ENCODE measurements at regions not wholly inside any gene's neighbourhood (a gene's known extent, or its start where the extent isn't known, plus 50 kb on each side); places are given as distances from the start of the nearest gene placed in this dataset.

- Histone ChIP-seq H3K27ac (ENCODE audit: insufficient read depth in 1 of 2, low read depth in 1 of 2, low read length in 2 of 2, poor library complexity in 1 of 2, severe bottlenecking in 2 of 2) (no peak overlapping the region), H3K36me3 (ENCODE audit: control insufficient read depth in 4 of 4, insufficient read depth in 4 of 4, low read length in 3 of 4) (no peaks in the 10 kb centered on the region), H3K9me3 (ENCODE audit: control extremely low read depth in 1 of 5, control insufficient read depth in 4 of 5, insufficient read depth in 2 of 5, low read depth in 1 of 5, low read length in 4 of 5) (no peaks in the 10 kb centered on the region), H3K4me1 (ENCODE audit: control extremely low read depth in 1 of 4, control insufficient read depth in 4 of 4, insufficient read depth in 4 of 4, low read length in 3 of 4) (no peaks in the 10 kb centered on the region), H3K27me3 (replicated peaks in 2 of 5; ENCODE audit: control insufficient read depth in 4 of 5, insufficient read depth in 5 of 5, low read length in 4 of 5) (no peaks in the 10 kb centered on the region), H3K4me3 (ENCODE audit: control insufficient read depth in 1 of 7, extremely low read depth in 1 of 7, insufficient read depth in 4 of 7, low read depth in 2 of 7, low read length in 6 of 7) (no peak overlapping the region)
- ChIA-PET POLR2A (interaction anchor here (0.7 kb wide), 1 partner anchor 65 kb away, joined by 3 read pairs; no protein-coding TSS in a partner anchor), CTCF (interaction anchor here (0.9 to 7.9 kb wide), 3 partner anchors 48 to 63 kb away, joined by 3 to 137 read pairs (median 3); no protein-coding TSS in a partner anchor)
- no peak for DNase-seq
Observed at GRCh38 chr11:87417951-87418350, 380.2 kb downstream of the TMEM135 start.

GRCh38 chr11:87405843-87406242, 368.1 kb downstream of the TMEM135 start:
- Histone ChIP-seq H3K4me1 (ENCODE audit: control extremely low read depth in 1 of 4, control insufficient read depth in 4 of 4, insufficient read depth in 4 of 4, low read length in 3 of 4) (peaks cover 0 to 8% (median 0%) of the 10 kb centered on the region in 4 experiments), H3K27ac (ENCODE audit: insufficient read depth in 1 of 2, low read depth in 1 of 2, low read length in 2 of 2, poor library complexity in 1 of 2, severe bottlenecking in 2 of 2) (no peak overlapping the region), H3K36me3 (ENCODE audit: control insufficient read depth in 4 of 4, insufficient read depth in 4 of 4, low read length in 3 of 4) (no peaks in the 10 kb centered on the region), H3K9me3 (ENCODE audit: control extremely low read depth in 1 of 5, control insufficient read depth in 4 of 5, insufficient read depth in 2 of 5, low read depth in 1 of 5, low read length in 4 of 5) (peaks cover 0 to 3% (median 0%) of the 10 kb centered on the region in 5 experiments), H3K27me3 (replicated peaks in 2 of 5; ENCODE audit: control insufficient read depth in 4 of 5, insufficient read depth in 5 of 5, low read length in 4 of 5) (no peaks in the 10 kb centered on the region), H3K4me3 (ENCODE audit: control insufficient read depth in 1 of 7, extremely low read depth in 1 of 7, insufficient read depth in 4 of 7, low read depth in 2 of 7, low read length in 6 of 7) (no peak overlapping the region)
- POLR2A ChIA-PET = no interaction called here
- CTCF ChIA-PET = no interaction called here
- DNase-seq = no peak
- WGBS (ENCODE audit: insufficient coverage) = 100% methylated on average over 2 of the region's 3 CpGs

DNA sequence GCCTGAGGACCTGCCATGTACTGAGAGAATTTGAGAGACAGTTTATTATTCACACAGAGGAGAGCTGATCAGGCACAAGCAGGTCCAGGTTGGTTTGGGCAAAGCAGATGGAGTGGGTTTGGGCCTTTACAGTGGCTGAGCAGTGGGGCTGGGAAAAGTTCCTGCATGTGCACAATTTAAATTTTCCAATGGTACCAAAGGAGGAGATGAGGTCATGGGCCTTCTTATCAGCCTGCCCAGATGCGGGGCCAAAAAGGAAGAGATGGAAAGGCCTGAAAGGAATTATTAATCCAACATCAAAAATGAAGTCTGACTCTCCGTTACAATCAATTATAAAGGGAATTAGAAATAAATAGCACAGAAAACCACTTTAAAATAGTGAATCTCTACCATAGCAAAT, 367.6 kb downstream of the TMEM135 start:
- DNase-seq = no peak
- no peak overlapping the region for H3K27ac ChIP-seq (ENCODE audit: insufficient read depth in 1 of 2, low read depth in 1 of 2, low read length in 2 of 2, poor library complexity in 1 of 2, severe bottlenecking in 2 of 2)
- peaks cover 0 to 3% (median 0%) of the 10 kb centered on the region in 5 experiments for H3K9me3 ChIP-seq (ENCODE audit: control extremely low read depth in 1 of 5, control insufficient read depth in 4 of 5, insufficient read depth in 2 of 5, low read depth in 1 of 5, low read length in 4 of 5)
- no peak overlapping the region for H3K4me3 ChIP-seq (ENCODE audit: control insufficient read depth in 1 of 7, extremely low read depth in 1 of 7, insufficient read depth in 4 of 7, low read depth in 2 of 7, low read length in 6 of 7)
- POLR2A ChIA-PET = no interaction called here
- H3K36me3 ChIP-seq (ENCODE audit: control insufficient read depth in 4 of 4, insufficient read depth in 4 of 4, low read length in 3 of 4) = no peaks in the 10 kb centered on the region
- H3K4me1 ChIP-seq (ENCODE audit: control extremely low read depth in 1 of 4, control insufficient read depth in 4 of 4, insufficient read depth in 4 of 4, low read length in 3 of 4) = peaks cover 0 to 8% (median 0%) of the 10 kb centered on the region in 4 experiments
- CTCF ChIA-PET = interaction anchor here (4.6 kb wide), 1 partner anchor 15 kb away, joined by 19 read pairs; no protein-coding TSS in a partner anchor
- no CpG with 5 or more reads among the region's 2 CpGs for WGBS (ENCODE audit: insufficient coverage)
- no peaks in the 10 kb centered on the region for H3K27me3 ChIP-seq (replicated peaks in 2 of 5; ENCODE audit: control insufficient read depth in 4 of 5, insufficient read depth in 5 of 5, low read length in 4 of 5)

DNA sequence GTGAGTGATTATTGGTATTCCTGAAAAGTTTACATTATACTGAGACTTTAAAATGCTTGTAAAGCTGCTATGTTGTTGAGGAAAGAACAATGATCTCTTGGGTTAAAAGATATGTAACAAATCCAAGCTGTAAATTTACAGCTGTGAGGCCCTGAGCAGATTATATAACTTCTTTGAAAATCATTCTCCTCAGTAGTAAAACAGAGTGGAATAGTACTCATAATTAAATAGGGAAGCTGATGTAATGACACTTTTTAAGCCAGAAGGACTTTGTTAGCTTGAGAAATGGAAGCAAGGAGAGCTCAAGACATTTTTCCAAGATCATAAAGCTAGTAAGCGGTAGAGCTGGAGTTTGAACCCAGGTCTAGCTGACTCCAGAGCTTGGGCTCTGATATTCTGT, 363.9 kb downstream of the TMEM135 start:
- Histone ChIP-seq H3K27ac (ENCODE audit: insufficient read depth in 1 of 2, low read depth in 1 of 2, low read length in 2 of 2, poor library complexity in 1 of 2, severe bottlenecking in 2 of 2) (no peak overlapping the region), H3K27me3 (replicated peaks in 2 of 5; ENCODE audit: control insufficient read depth in 4 of 5, insufficient read depth in 5 of 5, low read length in 4 of 5) (no peaks in the 10 kb centered on the region), H3K36me3 (ENCODE audit: control insufficient read depth in 4 of 4, insufficient read depth in 4 of 4, low read length in 3 of 4) (no peaks in the 10 kb centered on the region), H3K4me1 (ENCODE audit: control extremely low read depth in 1 of 4, control insufficient read depth in 4 of 4, insufficient read depth in 4 of 4, low read length in 3 of 4) (peaks cover 0 to 11% (median 3%) of the 10 kb centered on the region in 4 experiments), H3K9me3 (ENCODE audit: control extremely low read depth in 1 of 5, control insufficient read depth in 4 of 5, insufficient read depth in 2 of 5, low read depth in 1 of 5, low read length in 4 of 5) (peaks cover 0 to 3% (median 0%) of the 10 kb centered on the region in 5 experiments), H3K4me3 (ENCODE audit: control insufficient read depth in 1 of 7, extremely low read depth in 1 of 7, insufficient read depth in 4 of 7, low read depth in 2 of 7, low read length in 6 of 7) (no peak overlapping the region)
- 100% methylated on average over 1 of the region's 1 CpG for WGBS (ENCODE audit: insufficient coverage)
- CTCF ChIA-PET = interaction anchor here (1.1 to 4.6 kb wide), 4 partner anchors 12 to 49 kb away, joined by 4 to 19 read pairs (median 6); no protein-coding TSS in a partner anchor
- POLR2A ChIA-PET = no interaction called here
- no peak for DNase-seq

DNA sequence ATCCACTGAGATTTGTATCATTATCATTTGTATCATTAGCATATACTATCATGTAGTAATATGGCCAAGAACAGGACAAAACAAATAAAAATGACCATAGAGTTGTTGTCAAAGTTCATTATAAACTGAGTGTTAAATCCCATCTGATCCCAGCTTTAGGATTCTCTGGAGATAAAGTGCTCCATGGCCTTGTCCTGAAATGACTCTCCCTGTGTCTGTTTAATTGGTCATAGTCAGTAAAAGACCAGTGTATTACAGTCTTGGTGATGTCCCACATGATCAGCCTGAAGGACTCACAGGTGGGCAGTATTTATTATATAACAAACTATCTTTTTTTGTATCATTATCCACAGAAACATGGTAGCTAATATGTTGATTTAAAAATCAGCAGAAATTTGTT, 361.6 kb downstream of the TMEM135 start:
- H3K4me3 ChIP-seq (ENCODE audit: control insufficient read depth in 1 of 7, extremely low read depth in 1 of 7, insufficient read depth in 4 of 7, low read depth in 2 of 7, low read length in 6 of 7) = no peak overlapping the region
- peaks cover 0 to 11% (median 3%) of the 10 kb centered on the region in 4 experiments for H3K4me1 ChIP-seq (ENCODE audit: control extremely low read depth in 1 of 4, control insufficient read depth in 4 of 4, insufficient read depth in 4 of 4, low read length in 3 of 4)
- H3K27ac ChIP-seq (ENCODE audit: insufficient read depth in 1 of 2, low read depth in 1 of 2, low read length in 2 of 2, poor library complexity in 1 of 2, severe bottlenecking in 2 of 2) = no peak overlapping the region
- no peaks in the 10 kb centered on the region for H3K27me3 ChIP-seq (replicated peaks in 2 of 5; ENCODE audit: control insufficient read depth in 4 of 5, insufficient read depth in 5 of 5, low read length in 4 of 5)
- H3K9me3 ChIP-seq (ENCODE audit: control extremely low read depth in 1 of 5, control insufficient read depth in 4 of 5, insufficient read depth in 2 of 5, low read depth in 1 of 5, low read length in 4 of 5) = peaks cover 0 to 3% (median 0%) of the 10 kb centered on the region in 5 experiments
- ChIA-PET CTCF (interaction anchor here (1.1 to 1.3 kb wide), 2 partner anchors 16 to 31 kb away, joined by 3 read pairs; no protein-coding TSS in a partner anchor), POLR2A (interaction anchor here (0.7 kb wide), 1 partner anchor 432 kb away, joined by 3 read pairs; no protein-coding TSS in a partner anchor)
- no peak for DNase-seq
- no peaks in the 10 kb centered on the region for H3K36me3 ChIP-seq (ENCODE audit: control insufficient read depth in 4 of 4, insufficient read depth in 4 of 4, low read length in 3 of 4)

- WGBS (ENCODE audit: insufficient coverage) = 100% methylated on average over 1 of the region's 2 CpGs
Observed at GRCh38 chr11:87398931-87399330, 361.2 kb downstream of the TMEM135 start.

GRCh38 chr11:87397011-87397865, 359.5 kb downstream of the TMEM135 start:
- no peaks in the 10 kb centered on the region for H3K36me3 ChIP-seq (ENCODE audit: control insufficient read depth in 4 of 4, insufficient read depth in 4 of 4, low read length in 3 of 4)
- POLR2A ChIA-PET = no interaction called here
- CTCF ChIA-PET = interaction anchor here (1.0 kb wide), 1 partner anchor 44 kb away, joined by 3 read pairs; no protein-coding TSS in a partner anchor
- 71% methylated on average over 4 of the region's 5 CpGs for WGBS (ENCODE audit: insufficient coverage)
- peaks cover 0 to 11% (median 3%) of the 10 kb centered on the region in 4 experiments for H3K4me1 ChIP-seq (ENCODE audit: control extremely low read depth in 1 of 4, control insufficient read depth in 4 of 4, insufficient read depth in 4 of 4, low read length in 3 of 4)
- no peaks in the 10 kb centered on the region for H3K27me3 ChIP-seq (replicated peaks in 2 of 5; ENCODE audit: control insufficient read depth in 4 of 5, insufficient read depth in 5 of 5, low read length in 4 of 5)
- peak in 2 of 3 donors; percentile 39 to 50 for DNase-seq
- H3K4me3 ChIP-seq (ENCODE audit: control insufficient read depth in 1 of 7, extremely low read depth in 1 of 7, insufficient read depth in 4 of 7, low read depth in 2 of 7, low read length in 6 of 7) = no peak overlapping the region
- H3K27ac ChIP-seq (ENCODE audit: insufficient read depth in 1 of 2, low read depth in 1 of 2, low read length in 2 of 2, poor library complexity in 1 of 2, severe bottlenecking in 2 of 2) = no peak overlapping the region
- no peaks in the 10 kb centered on the region for H3K9me3 ChIP-seq (ENCODE audit: control extremely low read depth in 1 of 5, control insufficient read depth in 4 of 5, insufficient read depth in 2 of 5, low read depth in 1 of 5, low read length in 4 of 5)

More at GRCh38 chr11:87398931-87399330, 361.2 kb downstream of the TMEM135 start:
- Histone ChIP-seq H3K27ac (ENCODE audit: insufficient read depth in 1 of 2, low read depth in 1 of 2, low read length in 2 of 2, poor library complexity in 1 of 2, severe bottlenecking in 2 of 2) (no peak overlapping the region), H3K27me3 (replicated peaks in 2 of 5; ENCODE audit: control insufficient read depth in 4 of 5, insufficient read depth in 5 of 5, low read length in 4 of 5) (no peaks in the 10 kb centered on the region), H3K4me3 (ENCODE audit: control insufficient read depth in 1 of 7, extremely low read depth in 1 of 7, insufficient read depth in 4 of 7, low read depth in 2 of 7, low read length in 6 of 7) (no peak overlapping the region), H3K4me1 (ENCODE audit: control extremely low read depth in 1 of 4, control insufficient read depth in 4 of 4, insufficient read depth in 4 of 4, low read length in 3 of 4) (peaks cover 0 to 11% (median 3%) of the 10 kb centered on the region in 4 experiments), H3K36me3 (ENCODE audit: control insufficient read depth in 4 of 4, insufficient read depth in 4 of 4, low read length in 3 of 4) (no peaks in the 10 kb centered on the region), H3K9me3 (ENCODE audit: control extremely low read depth in 1 of 5, control insufficient read depth in 4 of 5, insufficient read depth in 2 of 5, low read depth in 1 of 5, low read length in 4 of 5) (peaks cover 0 to under 1% (median 0%) of the 10 kb centered on the region in 5 experiments)
- POLR2A ChIA-PET = interaction anchor here (0.7 kb wide), 1 partner anchor 431 kb away, joined by 3 read pairs; no protein-coding TSS in a partner anchor
- DNase-seq = no peak
- CTCF ChIA-PET = interaction anchor here (1.1 kb wide), 1 partner anchor 17 kb away, joined by 3 read pairs; no protein-coding TSS in a partner anchor

Measured in common myeloid progenitor, CD34-positive (primary cell).